GM12891 (cell line): ENCODE measurements at regions not wholly inside any gene's neighbourhood (a gene's known extent, or its start where the extent isn't known, plus 50 kb on each side); places are given as distances from the start of the nearest gene placed in this dataset.

ENCODE experiments used
- POLR2A ChIP-seq: IDR thresholded peaks from 2 replicates; pipeline ENCODE4 v1.6.1; 2011; ENCODE audit warnings: low read depth, low read length, control low read depth
- POLR2AphosphoS5 ChIP-seq: IDR thresholded peaks from 2 replicates; pipeline ENCODE4 v1.6.1; 2011; ENCODE audit warnings: low read depth, low read length, control low read depth

DNA sequence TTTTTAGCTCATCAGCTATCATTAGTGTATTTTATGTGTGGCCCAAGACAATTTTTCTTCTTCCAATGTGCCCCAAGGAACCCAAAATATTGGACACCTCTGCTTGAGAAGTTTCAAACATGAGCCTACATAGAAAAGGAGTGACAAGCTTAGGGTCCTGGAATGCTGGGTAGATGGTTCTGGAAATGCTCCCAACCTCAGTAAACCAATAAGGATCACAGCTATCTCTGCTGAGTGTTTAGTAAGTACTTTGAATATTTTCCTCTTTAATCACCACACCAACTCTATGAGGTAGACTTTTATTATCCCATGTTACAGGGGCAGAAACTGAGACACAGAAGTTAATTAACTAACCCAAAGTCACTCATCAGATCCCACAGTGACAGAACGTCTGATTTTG is 164.9 kb upstream of the KLF3 start:
- TF ChIP-seq POLR2A (no peak), POLR2AphosphoS5 (no peak)
